HG03460 (cell line): ENCODE measurements at regions not wholly inside any gene's neighbourhood (a gene's known extent, or its start where the extent isn't known, plus 50 kb on each side); places are given as distances from the start of the nearest gene placed in this dataset.

ENCODE experiments used
- ATAC-seq: cut with Tn5 transposase; IDR thresholded peaks from one replicate; pipeline ENCODE4 v1.9.1; 2021; ENCODE audit not compliant: unreplicated experiment

DNA sequence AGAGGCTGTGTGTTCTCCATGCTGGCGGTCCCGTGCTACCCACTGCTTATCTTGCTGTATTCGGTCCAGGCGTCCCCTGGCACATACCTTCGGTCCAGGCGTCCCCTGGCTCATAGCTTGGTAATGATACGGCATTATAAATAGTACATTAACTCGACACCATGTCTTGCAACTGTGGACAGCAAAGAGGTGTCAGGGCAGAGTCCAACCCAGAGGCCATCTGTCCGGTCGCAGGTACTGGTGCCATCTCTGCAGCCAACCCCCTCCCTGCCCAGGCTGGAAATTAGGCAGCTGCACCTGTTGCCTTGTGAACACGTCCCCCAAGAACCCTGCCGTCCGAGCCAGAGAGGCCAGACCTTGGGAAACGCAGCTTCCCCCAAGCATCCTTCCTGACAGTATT, 634.3 kb downstream of the BRD1 start:
- ATAC-seq: no peak

DNA sequence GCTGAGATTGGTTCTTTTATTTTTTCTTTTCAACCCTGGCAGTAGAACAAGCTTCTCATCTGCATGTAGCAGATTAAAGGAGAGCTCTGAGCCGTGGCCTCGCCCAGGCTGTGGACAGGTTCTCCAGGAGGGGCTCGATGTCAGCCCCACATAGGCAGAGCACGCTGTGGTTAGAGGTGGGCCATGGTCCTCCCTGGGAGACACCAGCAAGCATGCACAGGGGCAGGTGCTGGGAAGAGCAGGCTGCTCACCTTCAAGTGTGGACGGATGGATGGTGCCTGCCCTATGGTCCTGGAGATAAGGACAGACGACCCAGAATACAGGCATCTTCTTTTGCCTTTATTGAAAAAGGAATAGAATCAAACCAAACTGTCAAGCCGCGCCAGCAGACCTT, 634.8 kb downstream of the BRD1 start:
- no peak for ATAC-seq

DNA sequence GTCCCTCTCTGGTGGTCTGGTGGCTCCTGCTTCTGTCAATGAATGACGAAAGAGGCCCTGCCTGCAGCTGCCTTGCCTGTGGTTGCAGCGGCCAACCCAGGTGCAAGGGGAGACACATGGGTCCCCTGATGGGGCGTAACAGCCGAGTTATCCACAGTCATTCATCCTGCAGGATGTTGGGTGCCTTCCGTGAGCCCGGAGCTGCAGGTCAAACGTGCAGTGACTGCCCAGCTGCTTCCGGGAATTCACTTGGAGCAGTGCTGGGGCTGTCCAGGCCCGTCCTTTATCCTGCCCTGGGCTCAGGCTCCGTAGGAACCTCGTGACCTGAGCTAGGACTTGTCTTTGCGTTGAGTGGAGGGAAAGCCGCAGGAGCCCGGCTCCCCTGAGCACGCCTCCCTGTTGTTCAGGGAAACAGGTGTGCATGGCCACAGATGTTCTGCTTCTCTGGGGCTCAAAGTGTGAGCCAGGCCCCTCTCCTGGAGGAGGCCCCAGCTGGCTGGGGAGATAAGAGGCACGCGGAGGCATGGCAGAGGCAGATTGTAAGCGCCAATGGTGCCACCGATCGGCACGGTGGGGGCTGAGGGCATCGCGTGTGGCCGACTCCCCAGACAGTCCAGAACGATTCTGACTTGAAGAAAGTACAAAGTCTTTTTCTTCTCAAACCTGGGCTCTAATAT, 635.4 kb downstream of the BRD1 start:
- no peak for ATAC-seq

DNA sequence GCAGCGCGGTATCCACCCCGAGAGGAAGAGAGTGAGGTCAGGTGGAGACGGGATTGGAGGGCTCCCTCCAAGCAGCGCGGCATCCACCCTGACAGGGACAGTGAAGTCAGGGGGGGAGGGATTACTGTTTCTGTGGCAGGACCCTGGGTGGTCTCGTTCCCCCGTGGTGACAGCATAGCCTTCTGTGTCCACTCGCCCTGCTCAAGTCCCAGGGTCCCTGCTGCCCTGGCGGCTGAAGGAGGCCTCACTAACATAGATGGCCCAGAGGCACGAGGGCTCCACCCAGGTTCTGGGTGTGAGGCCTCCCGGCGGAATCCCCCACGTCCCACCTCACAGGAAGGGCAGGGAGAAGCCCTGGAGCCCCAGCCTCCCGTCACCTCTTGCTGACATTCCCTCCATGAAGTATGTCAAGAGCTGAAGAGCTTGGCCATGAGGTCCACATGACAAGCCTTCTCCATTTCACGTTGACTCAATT, 636.1 kb downstream of the BRD1 start:
- ATAC-seq: no peak

DNA sequence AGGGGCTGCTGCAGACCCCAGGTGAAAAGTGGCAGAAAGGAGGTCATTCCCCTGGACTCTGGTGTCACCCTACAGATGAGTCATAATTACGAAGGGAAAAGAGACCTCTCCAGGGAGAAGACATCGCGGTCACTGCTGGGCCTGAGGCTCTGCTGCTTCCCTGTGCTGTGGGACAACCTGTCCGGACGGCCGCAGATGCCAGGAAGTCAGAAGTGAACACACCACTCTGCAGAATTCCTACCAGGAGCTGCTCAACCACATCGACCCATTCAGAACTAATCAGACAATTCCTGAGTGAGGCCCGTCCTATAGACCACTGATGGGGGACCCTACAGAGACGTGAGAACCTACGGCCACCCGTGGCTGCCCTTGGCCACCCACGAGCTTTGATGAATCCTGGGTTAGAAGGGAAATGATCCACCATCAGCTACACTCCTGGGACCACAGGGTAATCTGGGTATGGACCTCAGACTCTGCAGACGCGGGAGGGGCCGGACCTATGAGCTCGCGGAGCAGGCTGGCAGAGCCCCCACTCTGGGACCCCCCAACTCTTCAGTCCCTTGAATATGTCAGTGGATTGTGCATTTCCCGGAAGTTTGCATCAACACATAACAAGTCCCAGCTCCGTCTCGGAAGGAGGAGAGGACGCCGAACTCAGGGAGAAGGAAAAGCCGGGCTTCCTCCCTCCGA, 636.7 kb downstream of the BRD1 start:
- ATAC-seq: no peak

DNA sequence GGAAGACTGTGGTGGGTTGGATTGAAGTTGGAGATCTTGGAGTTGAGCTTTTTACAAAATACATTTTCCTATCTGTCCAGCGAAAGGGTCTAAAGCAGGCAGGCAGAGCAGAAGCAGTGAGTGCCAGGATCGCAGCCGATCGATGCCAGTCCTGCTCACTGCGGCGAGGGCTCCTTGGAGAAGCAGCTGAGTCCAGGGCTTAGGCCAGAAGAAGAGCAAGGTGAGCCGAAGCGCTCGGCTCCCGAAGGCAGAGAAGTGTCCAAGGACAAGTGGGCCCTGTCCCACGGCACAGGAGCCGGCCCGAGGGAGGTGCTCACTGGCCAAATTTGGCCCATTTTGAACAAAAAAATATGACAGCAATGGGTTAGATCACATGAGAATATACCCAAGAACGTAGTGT, 637.8 kb downstream of the BRD1 start:
- no peak for ATAC-seq

DNA sequence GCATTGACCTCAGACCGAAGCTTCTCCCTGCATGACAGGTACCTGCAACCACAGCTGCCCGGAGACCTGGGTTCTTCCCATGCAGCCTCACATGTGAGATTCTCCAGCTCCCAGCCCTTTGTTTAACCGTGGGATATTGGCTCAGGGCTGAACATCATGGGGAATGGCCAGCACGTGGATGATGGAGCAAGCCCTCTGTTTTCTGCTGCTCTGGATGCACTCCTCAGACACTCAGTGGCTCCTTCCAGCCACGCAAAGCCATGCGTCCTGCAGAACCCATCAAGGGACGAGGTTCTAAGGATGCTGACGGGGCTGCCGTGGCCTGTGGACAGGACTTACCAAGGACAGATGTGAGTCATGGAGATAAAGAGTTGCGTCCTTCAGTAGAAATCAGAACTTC, 639.1 kb downstream of the BRD1 start:
- ATAC-seq: no peak

DNA sequence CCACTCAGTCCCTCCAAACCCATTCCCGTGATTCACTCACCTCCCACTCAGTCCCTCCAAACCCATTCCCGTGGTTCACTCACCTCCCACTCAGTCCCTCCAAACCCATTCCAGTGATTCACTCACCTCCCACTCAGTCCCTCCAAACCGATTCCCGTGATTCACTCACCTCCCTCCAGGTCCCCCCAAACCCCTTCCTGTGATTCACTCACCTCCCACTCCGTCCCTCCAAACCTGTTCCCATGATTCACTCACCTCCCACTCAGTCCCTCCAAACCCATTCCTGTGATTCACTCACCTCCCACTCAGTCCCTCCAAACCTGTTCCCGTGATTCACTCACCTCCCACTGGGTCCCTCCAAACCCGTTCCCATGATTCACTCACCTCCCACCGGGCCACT, 639.6 kb downstream of the BRD1 start:
- ATAC-seq: no peak

DNA sequence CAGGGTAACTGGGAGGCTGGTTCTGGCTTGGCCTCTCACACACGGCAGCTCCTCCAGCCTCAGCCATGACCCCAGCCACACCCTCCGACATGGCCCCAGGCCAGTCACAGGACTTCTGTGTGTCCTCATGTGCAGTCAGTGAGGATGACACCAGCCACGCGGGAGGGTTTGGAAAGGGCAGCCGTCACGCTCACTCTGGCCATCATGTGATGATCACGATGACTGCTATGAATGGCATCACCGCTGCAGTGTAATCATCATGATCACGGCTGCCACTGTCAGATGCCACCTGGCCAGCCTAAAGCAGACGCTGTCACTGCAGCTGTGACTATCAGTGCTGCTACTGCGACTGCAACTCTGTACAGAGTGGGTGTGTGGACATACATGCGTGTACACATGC, 640.9 kb downstream of the BRD1 start:
- no peak for ATAC-seq

DNA sequence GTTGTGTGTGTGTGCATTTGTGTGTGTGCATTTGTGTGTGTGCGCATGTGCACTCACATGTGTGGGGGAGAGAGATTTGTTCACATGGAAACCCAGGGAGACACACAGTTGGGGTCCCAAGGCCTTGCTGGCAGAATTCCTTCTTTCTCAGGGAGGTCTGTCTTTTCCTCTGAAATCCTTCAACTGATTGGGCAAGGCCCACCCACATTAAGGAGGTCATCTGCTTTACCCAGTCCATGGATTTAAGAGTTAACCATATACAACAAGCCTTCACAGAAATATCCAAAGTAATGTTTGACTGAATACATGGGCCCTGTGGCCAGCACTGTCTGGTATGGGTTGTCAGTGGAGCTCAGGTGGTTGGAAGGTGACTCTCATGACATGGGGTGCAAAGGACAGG, 641.4 kb downstream of the BRD1 start:
- no peak for ATAC-seq

DNA sequence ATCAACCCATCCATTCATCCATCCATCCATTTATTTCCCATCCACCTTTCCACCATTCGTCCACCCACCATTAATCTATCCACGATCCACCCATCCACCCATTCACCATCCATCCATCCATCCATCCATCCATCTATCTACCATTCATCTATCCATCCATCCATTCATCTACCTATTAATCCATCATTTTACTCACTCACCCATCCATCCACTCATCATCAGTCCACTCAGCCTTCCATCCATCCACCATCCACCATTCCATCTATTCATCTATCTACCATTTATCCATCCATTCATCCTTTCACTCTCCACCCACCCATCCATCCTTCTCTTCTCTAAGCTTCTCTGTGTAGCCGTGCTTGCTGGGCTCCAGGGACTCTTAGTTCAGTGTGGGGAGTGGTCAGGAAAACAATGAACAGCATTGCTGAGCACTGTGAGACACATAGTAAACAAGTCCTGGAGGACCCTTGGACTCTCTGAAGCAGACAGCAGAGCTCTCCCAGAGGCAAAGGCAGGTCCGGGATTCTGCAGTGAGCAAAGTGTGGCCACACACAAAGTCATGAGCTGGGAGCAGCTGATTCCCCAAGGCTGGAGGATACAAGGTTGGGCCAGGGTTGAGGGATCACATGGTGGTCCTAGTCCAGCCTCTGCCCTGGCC, 642.2 kb downstream of the BRD1 start:
- no peak for ATAC-seq

DNA sequence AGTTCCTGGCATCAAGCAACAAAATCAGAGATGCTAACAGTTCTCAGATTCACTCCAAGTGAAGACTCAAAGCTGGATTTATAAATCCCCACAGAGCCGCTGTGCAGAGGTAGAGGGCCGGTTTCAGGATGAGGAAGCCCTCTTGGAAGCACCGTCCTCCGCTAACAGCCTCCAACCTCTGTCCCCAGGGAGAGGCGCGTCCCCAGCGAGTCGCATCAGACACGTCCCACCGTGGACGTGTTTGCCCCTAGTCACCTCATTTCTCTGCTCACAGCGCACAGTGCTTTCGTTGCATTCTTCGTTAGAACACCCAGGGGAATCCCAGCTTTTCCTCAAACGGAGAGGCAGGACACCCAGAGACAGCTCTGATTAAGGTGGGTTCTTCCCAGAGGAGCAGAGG, 642.9 kb downstream of the BRD1 start:
- no peak for ATAC-seq

DNA sequence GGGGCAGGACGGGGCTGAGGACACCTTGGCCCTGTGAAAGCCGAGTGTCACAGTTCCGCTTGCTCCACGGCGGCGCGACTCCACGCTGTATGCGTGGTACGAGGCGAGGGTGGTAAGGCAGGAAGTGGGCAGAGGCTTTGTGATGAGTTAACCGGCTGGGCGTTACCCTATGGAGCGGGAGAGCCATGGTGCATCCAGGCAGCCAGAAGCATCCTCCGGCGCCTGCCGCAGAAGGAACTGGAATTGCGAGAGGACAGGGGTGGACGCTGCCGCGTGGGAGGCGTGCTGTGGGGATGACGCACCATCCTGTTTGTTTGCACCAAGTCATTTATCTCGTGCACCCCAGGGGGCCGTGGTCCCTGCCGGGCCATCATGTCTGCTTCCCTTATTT, 643.9 kb downstream of the BRD1 start:
- ATAC-seq: no peak

DNA sequence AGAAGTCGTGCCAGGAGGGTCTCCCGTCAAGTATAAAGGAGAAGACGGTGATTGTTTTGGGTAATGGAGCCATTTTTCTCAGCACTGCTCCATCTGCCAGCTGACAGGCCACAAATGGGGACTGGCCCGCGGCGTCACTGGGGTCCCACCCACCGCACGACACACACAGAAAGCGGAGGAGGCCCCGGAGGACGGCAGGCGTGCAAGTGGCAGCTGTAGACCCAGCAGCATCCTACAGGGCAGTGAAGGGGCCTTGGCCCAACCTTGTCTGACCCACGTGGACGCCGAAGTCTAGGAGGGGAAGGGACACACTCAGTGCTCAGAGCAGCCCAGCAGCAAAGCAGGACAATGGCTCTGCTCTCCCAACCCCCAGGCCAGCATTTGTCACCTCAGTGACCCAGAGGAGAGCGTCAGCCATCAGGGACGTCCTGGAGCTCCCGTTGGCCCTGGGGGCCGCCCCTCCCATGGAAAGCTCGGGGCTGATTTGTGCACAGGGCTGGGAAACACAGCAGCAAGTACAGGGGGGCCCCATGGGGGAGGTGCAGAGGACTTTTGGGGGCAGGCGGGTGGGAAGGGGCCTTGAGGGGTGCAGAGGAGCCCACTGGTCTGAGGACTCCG, 644.4 kb downstream of the BRD1 start:
- no peak for ATAC-seq

DNA sequence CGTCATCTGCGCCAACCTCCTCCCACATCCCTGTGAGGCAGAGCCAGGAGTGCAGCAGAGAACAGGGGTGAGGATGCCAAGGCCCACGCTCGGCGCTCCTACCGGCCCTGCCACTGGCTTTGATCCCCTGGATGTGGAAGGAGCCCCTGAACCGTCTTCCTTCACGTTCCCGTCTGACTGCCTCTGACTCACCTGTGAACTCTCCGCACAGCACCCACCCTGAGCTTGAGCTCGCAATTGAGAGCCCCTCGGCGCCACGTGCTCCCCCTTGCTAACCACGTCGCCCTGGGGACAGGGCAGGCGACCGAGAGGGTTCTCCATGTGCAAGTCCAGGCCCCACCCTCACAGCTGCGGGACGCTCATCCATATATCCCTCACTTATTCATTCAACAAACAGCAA, 645.3 kb downstream of the BRD1 start:
- ATAC-seq: no peak

DNA sequence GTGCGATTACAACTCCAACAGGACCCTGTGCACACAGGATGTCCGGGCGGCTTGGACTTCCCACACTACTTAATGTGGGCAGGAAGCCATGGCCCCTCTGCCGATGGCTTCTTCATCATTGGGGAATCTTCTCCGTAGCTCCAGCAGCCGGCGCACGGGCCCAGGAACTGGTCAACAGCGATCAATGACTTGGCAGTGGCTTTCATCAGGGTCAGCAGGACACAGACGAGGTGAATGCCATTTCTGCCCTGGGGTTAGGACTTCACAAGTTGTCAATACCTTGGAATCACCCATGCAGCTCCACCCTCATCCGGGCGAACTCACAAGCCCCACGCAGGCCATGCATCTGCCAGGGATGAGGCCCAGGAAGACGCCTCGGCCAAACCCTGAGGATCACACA, 645.7 kb downstream of the BRD1 start:
- no peak for ATAC-seq

DNA sequence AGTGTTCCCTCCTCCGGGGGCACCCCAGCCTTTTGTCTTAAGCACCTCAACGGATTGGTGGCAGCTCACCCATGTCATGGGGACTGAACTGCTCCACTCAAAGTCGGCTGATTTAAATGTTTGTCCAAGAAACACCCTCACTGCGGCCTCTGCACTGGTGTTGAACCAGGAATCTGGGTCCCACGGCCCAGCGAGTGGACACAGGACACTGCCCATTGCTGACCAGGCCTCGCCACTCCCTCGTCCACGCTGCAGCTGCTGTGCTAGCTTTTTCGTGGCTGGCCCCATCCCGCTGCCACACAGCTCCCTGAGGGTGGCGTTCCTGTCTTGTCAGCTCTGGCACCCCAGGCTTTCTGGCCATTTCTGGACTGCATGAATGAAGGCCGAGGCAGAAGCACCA, 646.2 kb downstream of the BRD1 start:
- no peak for ATAC-seq

DNA sequence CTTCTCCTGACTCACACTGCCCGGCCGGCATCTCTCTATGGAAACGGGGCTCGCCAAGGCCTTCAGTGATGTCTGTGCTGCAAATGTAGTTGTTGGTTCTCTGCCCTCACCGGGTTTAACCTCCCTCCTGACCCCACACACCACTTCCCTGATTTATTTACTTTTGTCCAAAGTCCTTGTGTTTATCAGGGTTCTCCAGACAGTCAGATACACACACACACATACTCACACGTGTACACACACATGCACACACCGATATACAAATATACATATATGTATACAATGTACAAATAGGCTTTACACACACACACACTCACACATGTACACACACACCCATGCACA, 647.0 kb downstream of the BRD1 start:
- no peak for ATAC-seq

DNA sequence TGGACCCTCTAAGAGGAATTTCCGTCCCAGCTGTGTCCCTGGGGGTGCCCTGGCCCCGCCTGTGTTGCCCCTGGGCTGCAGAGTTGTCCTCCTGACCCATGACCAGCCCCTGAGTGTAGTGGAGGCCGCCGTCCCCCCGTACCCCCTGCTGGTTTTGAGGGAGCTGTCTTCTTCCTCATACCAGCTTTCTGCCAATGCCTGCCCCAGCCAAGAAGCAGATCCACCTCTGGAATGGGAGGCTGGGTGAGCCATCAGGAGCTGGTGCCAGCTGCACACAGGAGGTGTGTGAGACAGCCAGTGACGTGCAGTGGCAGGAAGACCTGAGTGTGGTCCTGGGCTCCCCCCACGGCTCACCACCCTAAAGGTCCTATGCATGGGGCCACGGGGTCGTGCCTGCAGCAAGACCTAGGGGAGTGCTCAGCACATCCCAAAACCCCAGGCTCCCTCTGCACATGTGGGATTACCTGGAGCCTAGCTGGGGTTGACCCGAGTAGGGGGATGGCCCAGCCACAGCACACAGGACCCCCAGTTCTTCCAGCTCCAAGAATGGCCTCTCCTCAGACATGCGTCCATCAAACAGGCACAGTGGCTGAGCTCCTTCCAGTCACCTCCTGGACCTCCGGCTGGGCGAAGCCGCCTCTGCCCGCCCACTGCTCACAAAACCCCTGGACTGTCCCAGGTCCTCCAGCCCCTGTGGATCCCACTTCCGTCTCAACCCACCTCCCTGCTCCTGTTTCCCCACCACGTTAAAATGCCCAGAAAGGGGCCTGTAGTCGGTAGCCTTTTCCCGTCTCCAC, 647.6 kb downstream of the BRD1 start:
- no peak for ATAC-seq

DNA sequence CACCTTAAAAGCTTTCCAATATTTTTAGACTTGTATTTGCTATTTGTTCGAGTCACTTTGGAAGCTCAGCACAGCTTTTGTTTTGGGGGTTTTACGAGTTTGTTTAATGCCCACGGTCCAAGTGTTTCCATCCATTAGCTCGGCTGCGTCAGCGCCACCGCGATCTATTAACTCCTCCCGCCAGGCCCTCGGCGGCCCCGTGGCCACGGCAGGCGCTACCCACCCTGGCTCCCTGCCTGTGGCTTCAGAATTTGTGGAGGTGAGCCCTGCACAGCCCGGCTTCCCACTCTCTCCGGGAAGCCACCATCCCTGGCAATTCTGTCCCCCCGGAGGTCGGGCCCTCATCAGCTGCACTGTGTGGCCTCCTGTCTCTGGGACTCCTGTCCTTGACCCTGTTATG, 648.5 kb downstream of the BRD1 start:
- ATAC-seq: no peak

DNA sequence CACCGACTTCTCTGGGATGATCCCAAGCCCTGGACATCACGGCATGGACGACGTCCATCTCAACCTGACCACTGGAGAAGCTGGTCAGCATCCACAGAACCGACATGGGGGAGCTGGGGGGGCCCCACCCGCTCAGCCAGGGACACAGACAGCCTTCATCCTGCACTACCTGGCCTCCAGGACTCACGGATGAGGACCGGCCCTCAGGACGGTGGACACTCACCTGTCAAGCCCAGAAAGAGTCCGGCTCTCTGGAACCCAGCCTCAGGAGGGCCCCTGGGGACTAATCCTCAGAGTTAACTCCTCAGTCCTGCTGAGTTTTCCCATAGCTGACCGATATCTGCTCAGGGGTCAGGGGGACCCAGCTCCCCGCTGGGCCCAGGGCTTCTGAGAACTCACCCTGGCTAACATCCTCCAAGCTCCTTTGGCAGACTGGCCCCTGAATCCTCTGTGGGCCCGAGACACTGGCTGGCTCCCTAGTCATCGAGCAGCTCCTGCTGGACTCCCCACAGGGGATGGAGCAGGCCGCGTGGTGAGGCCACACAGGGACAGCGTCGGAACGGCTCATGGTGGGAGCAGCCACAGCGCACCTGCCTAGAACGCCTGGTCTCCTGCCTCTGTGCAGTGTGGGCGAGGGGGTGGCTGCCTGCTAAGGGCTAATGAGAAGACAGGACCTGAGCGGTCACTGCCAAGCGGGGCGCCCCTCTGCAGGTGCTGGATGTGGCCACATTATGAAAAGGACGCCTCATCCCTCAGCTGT, 649.2 kb downstream of the BRD1 start:
- ATAC-seq: no peak
